ENCODE measurements at regions not wholly inside any gene's neighbourhood (a gene's known extent, or its start where the extent isn't known, plus 50 kb on each side); places are given as distances from the start of the nearest gene placed in this dataset.

GRCh38 chr5:7961540-7961939 lies 92.6 kb downstream of the MTRR start:
- no peak for TF ChIP-seq CTCF (IDR thresholded peaks at IDR 0.05; ENCODE audit: low read depth, low read length, poor library complexity, severe bottlenecking)
- TF ChIP-seq EZH2phosphoT487 (IDR thresholded peaks at IDR 0.05; ENCODE audit: borderline replicate concordance, low read length): no peak
